Endodermal cell (in vitro differentiated cells): ENCODE measurements at regions not wholly inside any gene's neighbourhood (a gene's known extent, or its start where the extent isn't known, plus 50 kb on each side); places are given as distances from the start of the nearest gene placed in this dataset.

ENCODE experiments used
- DNase-seq: peaks from one replicate; pipeline ENCODE4 v3.0.0-alpha.2; 2017
- H3K27ac ChIP-seq: 2 replicates; pipeline ENCODE4 v1.5.1; 2013; ENCODE audit warnings: mild to moderate bottlenecking, low read depth, low read length, moderate library complexity
- H3K27me3 ChIP-seq: 2 replicates; pipeline ENCODE4 v1.6.1; 2013; ENCODE audit warnings: mild to moderate bottlenecking, low read length, moderate library complexity; ENCODE audit not compliant: insufficient read depth, control insufficient read depth, poor library complexity, severe bottlenecking
- H3K36me3 ChIP-seq: 2 replicates; pipeline ENCODE4 v1.7.0; 2013; ENCODE audit warnings: mild to moderate bottlenecking, low read length, moderate library complexity; ENCODE audit not compliant: control insufficient read depth, insufficient read depth
- H3K4me1 ChIP-seq: one replicate; pipeline ENCODE4 v1.7.0; 2013; ENCODE audit warnings: low read length; ENCODE audit not compliant: control insufficient read depth, insufficient read depth
- H3K4me3 ChIP-seq: 2 replicates; pipeline ENCODE4 v1.5.1; 2013; ENCODE audit warnings: mild to moderate bottlenecking, low read length, moderate library complexity
- H3K9ac ChIP-seq: 2 replicates; pipeline ENCODE4 v1.6.1; 2013; ENCODE audit warnings: mild to moderate bottlenecking, low read length, moderate library complexity; ENCODE audit not compliant: poor library complexity, severe bottlenecking; ENCODE audit errors: extremely low read depth
- H3K9me3 ChIP-seq: 2 replicates; pipeline ENCODE4 v1.6.1; 2013; ENCODE audit warnings: mild to moderate bottlenecking, low read length, moderate library complexity; ENCODE audit not compliant: control insufficient read depth
- H3K27ac Mint-ChIP-seq: 2 replicates; pipeline ENCODE4 v1.8.0; 2020; ENCODE audit warnings: mixed read lengths
- H3K27me3 Mint-ChIP-seq: 2 replicates; pipeline ENCODE4 v1.8.0; 2021; ENCODE audit warnings: mild to moderate bottlenecking, mixed read lengths; ENCODE audit not compliant: insufficient read depth
- H3K36me3 Mint-ChIP-seq: 2 replicates; pipeline ENCODE4 v1.8.0; 2020; ENCODE audit warnings: low read depth, mixed read lengths
- H3K4me1 Mint-ChIP-seq: 2 replicates; pipeline ENCODE4 v1.8.0; 2020; ENCODE audit warnings: mixed read lengths
- H3K4me3 Mint-ChIP-seq: 2 replicates; pipeline ENCODE4 v1.8.0; 2020; ENCODE audit warnings: mild to moderate bottlenecking, moderate library complexity, mixed read lengths
- H3K9me3 Mint-ChIP-seq: 2 replicates; pipeline ENCODE4 v1.8.0; 2020; ENCODE audit warnings: mild to moderate bottlenecking, mixed read lengths
- WGBS, 2 experiments: methylation state at CpG; one replicate each; pipeline versions ENCODE4 v1.1.5 to v1.1.7; 2013; ENCODE audit warnings: missing lambda C conversion rate in 2 of 2, mixed read lengths in 1 of 2; ENCODE audit not compliant: insufficient coverage in 1 of 2, insufficient read length in 1 of 2; 5-methylcytosine and 5-hydroxymethylcytosine counted together
- TF ChIP-seq, protein P1 (sequence below): fragments of 200-600 bp; sonication (generic); conservative IDR thresholded peaks from 2 replicates; pipeline ENCODE4 v1.5.0; 2021; ENCODE audit warnings: antibody characterized with exemption, mild to moderate bottlenecking

DNA sequence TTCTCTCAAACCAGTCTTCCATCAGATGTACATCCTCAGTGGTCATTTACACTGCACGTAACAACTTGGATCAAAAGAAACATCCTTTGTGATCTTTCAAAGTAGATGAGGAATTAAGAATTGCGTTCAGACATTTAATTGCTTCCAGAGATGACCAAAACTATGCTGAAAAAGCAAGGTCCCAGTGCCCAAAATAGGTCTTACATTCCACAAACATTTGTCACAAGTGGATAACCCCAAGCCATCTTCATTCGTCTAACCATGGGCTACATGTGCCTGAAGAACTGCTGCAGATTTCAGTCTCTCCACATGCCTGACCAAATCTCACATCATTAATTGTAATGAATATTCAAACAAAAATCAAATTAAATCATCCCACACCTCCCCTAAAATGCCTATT, 273.6 kb downstream of the SHOX2 start:
- Mint-ChIP-seq H3K9me3 (peaks cover 18% of the 10 kb centered on the region), H3K36me3 (peaks cover 4% of the 10 kb centered on the region), H3K27ac (no peak overlapping the region), H3K27me3 (no peaks in the 10 kb centered on the region), H3K4me1 (peaks cover 7% of the 10 kb centered on the region), H3K4me3 (no peak overlapping the region)
- TF ChIP-seq, protein P1, sequence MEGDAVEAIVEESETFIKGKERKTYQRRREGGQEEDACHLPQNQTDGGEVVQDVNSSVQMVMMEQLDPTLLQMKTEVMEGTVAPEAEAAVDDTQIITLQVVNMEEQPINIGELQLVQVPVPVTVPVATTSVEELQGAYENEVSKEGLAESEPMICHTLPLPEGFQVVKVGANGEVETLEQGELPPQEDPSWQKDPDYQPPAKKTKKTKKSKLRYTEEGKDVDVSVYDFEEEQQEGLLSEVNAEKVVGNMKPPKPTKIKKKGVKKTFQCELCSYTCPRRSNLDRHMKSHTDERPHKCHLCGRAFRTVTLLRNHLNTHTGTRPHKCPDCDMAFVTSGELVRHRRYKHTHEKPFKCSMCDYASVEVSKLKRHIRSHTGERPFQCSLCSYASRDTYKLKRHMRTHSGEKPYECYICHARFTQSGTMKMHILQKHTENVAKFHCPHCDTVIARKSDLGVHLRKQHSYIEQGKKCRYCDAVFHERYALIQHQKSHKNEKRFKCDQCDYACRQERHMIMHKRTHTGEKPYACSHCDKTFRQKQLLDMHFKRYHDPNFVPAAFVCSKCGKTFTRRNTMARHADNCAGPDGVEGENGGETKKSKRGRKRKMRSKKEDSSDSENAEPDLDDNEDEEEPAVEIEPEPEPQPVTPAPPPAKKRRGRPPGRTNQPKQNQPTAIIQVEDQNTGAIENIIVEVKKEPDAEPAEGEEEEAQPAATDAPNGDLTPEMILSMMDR, result no peak
- H3K4me1 ChIP-seq, result no peaks in the 10 kb centered on the region
- H3K9ac ChIP-seq, result no peak overlapping the region
- H3K4me3 ChIP-seq, result no peak overlapping the region
- H3K27ac ChIP-seq, result no peak overlapping the region
- peaks cover 12% of the 10 kb centered on the region for H3K27me3 ChIP-seq
- WGBS, 2 experiments, result 92% methylated on average over 2 to 3 of the region's 3 CpGs
- peaks cover 13% of the 10 kb centered on the region for H3K9me3 ChIP-seq
- H3K36me3 ChIP-seq, result no peaks in the 10 kb centered on the region
- DNase-seq, result no peak

DNA sequence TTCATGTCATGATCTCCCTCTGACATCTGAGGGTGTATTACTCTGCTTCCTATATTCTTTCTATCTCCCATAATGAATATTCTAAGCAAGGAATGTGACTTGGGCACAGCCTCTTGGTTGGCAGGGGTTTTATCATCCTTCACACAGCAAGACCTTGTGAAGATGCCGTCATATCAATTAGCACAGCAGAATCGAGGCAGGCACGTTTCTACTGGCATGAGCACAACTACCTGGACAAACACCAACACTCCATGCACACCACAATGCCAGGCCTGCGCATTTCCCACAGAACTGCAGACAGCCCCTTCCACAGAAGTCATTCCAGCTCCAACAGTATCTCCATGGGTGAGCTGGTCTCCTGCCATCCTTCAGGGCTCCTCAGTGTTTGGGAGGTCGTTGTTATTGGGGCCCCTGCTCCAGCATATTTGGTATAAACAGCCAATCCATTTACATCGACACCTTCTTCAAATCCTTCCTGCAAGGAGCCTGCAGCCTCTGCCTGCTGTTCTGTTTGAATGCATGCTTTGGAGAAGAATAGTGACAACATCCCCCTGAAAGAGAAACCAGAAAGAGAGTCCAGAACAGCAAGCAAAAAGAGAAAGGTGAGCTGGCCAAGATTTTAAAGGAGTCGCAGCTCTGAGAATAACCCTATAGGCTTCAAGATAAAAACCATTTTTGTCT, 275.5 kb downstream of the SHOX2 start:
- no peaks in the 10 kb centered on the region for H3K36me3 ChIP-seq
- H3K36me3 Mint-ChIP-seq, result peaks cover 4% of the 10 kb centered on the region
- 67 to 73% methylated on average over 1 to 7 of the region's 7 CpGs for WGBS, 2 experiments
- no peaks in the 10 kb centered on the region for H3K27me3 Mint-ChIP-seq
- H3K9me3 Mint-ChIP-seq, result peaks cover 18% of the 10 kb centered on the region
- TF ChIP-seq, protein P1, result no peak
- no peaks in the 10 kb centered on the region for H3K4me1 ChIP-seq
- H3K27ac Mint-ChIP-seq, result no peak overlapping the region
- peaks cover 11% of the 10 kb centered on the region for H3K27me3 ChIP-seq
- DNase-seq, result peak; percentile 52
- peaks cover 7% of the 10 kb centered on the region for H3K4me1 Mint-ChIP-seq
- H3K27ac ChIP-seq, result no peak overlapping the region
- no peak overlapping the region for H3K4me3 ChIP-seq
- peaks cover 17% of the 10 kb centered on the region for H3K9me3 ChIP-seq
- H3K4me3 Mint-ChIP-seq, result no peak overlapping the region
- H3K9ac ChIP-seq, result no peak overlapping the region

DNA sequence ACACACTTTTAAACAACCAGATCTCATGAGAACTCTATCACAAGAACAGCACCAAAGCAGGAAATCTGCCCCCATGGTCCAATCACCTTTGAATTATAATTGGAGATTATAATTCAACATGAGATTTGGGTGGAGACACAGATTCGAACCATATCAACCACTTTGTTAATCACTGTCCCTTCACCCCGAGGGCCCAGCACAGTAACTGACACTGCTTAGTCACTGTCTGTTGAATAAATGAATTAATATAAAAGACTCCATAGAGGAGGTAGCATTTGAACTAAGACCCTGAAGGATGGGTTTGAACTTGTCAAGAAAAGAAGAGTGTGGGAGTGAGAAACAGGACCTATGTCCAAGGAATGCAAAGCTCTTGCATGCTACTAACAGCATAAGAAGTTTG, 276.4 kb downstream of the SHOX2 start:
- H3K9me3 ChIP-seq, result peaks cover 17% of the 10 kb centered on the region
- peaks cover 18% of the 10 kb centered on the region for H3K9me3 Mint-ChIP-seq
- 90% methylated on average over 2 of the region's 2 CpGs; no CpG with 5 or more reads in 1 of the 2 experiments for WGBS, 2 experiments
- H3K27me3 ChIP-seq, result peaks cover 2% of the 10 kb centered on the region
- DNase-seq, result no peak
- TF ChIP-seq, protein P1, result no peak
- H3K27ac Mint-ChIP-seq, result no peak overlapping the region
- H3K4me1 Mint-ChIP-seq, result peaks cover 7% of the 10 kb centered on the region
- no peak overlapping the region for H3K9ac ChIP-seq
- H3K36me3 ChIP-seq, result no peaks in the 10 kb centered on the region
- H3K27ac ChIP-seq, result no peak overlapping the region
- no peaks in the 10 kb centered on the region for H3K4me1 ChIP-seq
- no peak overlapping the region for H3K4me3 ChIP-seq
- no peaks in the 10 kb centered on the region for H3K27me3 Mint-ChIP-seq
- peaks cover 4% of the 10 kb centered on the region for H3K36me3 Mint-ChIP-seq
- no peak overlapping the region for H3K4me3 Mint-ChIP-seq
